Keratinocyte (primary cell): ENCODE measurements at regions not wholly inside any gene's neighbourhood (a gene's known extent, or its start where the extent isn't known, plus 50 kb on each side); places are given as distances from the start of the nearest gene placed in this dataset.

Source experiments
- EZH2 ChIP-seq: IDR thresholded peaks from one replicate; pipeline ENCODE4 v1.6.1; 2012; ENCODE audit warnings: inconsistent platforms, mild to moderate bottlenecking, low read length, moderate library complexity
- TF ChIP-seq, protein P1 (sequence below), 3 experiments: IDR thresholded peaks in 1 of 3; conservative IDR thresholded peaks in 1 of 3; optimal IDR thresholded peaks in 1 of 3; 2 replicates in 2 of 3; 3 replicates in 1 of 3; pipeline versions ENCODE3 to v1.5.1; 2011; ENCODE audit warnings: low read length in 3 of 3, mild to moderate bottlenecking in 3 of 3, moderate library complexity in 2 of 3, control low read depth in 1 of 3, inconsistent platforms in 1 of 3; ENCODE audit not compliant: insufficient read depth in 2 of 3; ENCODE audit errors: extremely low read depth in 1 of 3

DNA sequence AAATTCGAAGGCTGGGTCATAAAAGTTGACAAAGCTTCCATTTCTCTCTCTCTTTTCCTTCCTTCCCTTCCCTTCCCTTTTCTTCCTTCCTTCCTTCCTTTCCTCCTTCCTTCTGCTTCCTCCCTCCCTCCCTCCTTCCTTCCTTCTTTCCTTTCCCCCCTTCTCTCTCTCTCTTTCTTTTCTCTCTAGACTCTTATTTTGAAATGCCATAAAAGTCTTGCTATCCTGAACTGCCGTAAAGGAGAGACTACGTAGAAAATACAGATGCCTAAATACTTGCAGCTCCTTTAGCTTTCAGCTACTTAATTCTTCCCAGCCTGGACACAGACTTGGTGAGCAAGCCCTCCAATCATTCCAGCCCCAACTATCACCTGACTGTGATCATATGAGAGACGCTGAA, 1644.4 kb downstream of the FAM181B start:
- TF ChIP-seq, protein P1, sequence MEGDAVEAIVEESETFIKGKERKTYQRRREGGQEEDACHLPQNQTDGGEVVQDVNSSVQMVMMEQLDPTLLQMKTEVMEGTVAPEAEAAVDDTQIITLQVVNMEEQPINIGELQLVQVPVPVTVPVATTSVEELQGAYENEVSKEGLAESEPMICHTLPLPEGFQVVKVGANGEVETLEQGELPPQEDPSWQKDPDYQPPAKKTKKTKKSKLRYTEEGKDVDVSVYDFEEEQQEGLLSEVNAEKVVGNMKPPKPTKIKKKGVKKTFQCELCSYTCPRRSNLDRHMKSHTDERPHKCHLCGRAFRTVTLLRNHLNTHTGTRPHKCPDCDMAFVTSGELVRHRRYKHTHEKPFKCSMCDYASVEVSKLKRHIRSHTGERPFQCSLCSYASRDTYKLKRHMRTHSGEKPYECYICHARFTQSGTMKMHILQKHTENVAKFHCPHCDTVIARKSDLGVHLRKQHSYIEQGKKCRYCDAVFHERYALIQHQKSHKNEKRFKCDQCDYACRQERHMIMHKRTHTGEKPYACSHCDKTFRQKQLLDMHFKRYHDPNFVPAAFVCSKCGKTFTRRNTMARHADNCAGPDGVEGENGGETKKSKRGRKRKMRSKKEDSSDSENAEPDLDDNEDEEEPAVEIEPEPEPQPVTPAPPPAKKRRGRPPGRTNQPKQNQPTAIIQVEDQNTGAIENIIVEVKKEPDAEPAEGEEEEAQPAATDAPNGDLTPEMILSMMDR (optimal IDR thresholded peaks at IDR 0.05 in 1 of 3, IDR thresholded peaks at IDR 0.05 in 1 of 3, conservative IDR thresholded peaks at IDR 0.05 in 1 of 3; ENCODE audit: extremely low read depth in 1 of 3, insufficient read depth in 2 of 3, low read length in 3 of 3) = no peak
- no peak for TF ChIP-seq EZH2
